ENCODE measurements at regions not wholly inside any gene's neighbourhood (a gene's known extent, or its start where the extent isn't known, plus 50 kb on each side); places are given as distances from the start of the nearest gene placed in this dataset.

DNA sequence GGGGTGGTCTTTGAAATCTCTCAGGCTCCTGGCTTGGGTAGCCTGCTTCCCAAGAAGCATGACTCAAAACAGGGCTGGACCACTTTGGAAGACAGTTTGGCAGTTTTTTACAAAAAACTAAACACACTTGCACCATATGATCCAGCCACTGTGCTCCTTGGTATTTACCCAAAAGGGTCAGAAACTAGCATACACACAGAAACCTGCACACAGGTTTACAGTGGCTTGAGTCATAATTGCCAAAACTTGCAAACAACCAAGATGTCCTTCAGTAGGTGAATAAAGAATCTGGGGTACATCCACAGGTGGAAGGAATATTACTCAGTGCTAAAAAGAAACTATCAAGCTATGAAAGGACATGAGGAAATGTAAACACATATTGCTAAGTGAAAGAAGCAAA is 323.2 kb upstream of the CDH5 start:
- TF ChIP-seq, protein P1, sequence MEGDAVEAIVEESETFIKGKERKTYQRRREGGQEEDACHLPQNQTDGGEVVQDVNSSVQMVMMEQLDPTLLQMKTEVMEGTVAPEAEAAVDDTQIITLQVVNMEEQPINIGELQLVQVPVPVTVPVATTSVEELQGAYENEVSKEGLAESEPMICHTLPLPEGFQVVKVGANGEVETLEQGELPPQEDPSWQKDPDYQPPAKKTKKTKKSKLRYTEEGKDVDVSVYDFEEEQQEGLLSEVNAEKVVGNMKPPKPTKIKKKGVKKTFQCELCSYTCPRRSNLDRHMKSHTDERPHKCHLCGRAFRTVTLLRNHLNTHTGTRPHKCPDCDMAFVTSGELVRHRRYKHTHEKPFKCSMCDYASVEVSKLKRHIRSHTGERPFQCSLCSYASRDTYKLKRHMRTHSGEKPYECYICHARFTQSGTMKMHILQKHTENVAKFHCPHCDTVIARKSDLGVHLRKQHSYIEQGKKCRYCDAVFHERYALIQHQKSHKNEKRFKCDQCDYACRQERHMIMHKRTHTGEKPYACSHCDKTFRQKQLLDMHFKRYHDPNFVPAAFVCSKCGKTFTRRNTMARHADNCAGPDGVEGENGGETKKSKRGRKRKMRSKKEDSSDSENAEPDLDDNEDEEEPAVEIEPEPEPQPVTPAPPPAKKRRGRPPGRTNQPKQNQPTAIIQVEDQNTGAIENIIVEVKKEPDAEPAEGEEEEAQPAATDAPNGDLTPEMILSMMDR (IDR thresholded peaks at IDR 0.05; ENCODE audit: low read depth, low read length), result no peak
- DNase-seq (ENCODE audit: low read depth in 2 of 2), result no peak
- no peak overlapping the region for H3K4me3 ChIP-seq (replicated peaks in 1 of 2; ENCODE audit: low read depth in 2 of 2, low read length in 2 of 2)

- TF ChIP-seq, protein P1 (IDR thresholded peaks at IDR 0.05; ENCODE audit: low read depth, low read length), result no peak
- no peak for DNase-seq (ENCODE audit: low read depth in 2 of 2)
- no peak overlapping the region for H3K4me3 ChIP-seq (replicated peaks in 1 of 2; ENCODE audit: low read depth in 2 of 2, low read length in 2 of 2)
Measured at GRCh38 chr16:66042341-66042740, 324.1 kb upstream of the CDH5 start.

DNA sequence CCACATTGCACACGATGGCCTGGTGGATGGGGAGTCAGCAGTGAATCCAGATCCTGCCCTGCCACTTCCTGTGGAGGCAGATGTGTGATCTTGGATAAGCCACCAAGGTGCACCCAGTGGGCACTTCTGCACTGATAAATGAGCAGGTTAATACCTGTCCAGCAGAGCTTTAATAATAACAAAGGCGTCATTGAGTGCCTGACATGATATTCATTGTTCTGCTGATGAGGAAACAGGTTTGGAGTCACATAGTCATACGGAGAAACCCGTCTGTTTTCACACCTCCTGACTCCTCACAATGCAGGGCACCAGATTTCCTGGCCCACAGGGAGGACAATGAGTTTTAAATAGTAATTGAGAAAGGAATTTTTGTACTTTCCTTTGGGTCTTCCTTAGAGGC is 324.6 kb upstream of the CDH5 start:
- no peak overlapping the region for H3K4me3 ChIP-seq (replicated peaks in 1 of 2; ENCODE audit: low read depth in 2 of 2, low read length in 2 of 2)
- no peak for DNase-seq (ENCODE audit: low read depth in 2 of 2)
- TF ChIP-seq, protein P1 (IDR thresholded peaks at IDR 0.05; ENCODE audit: low read depth, low read length), result no peak

GRCh38 chr16:66039793-66040192 is 326.7 kb upstream of the CDH5 start:
- DNase-seq (ENCODE audit: low read depth in 2 of 2), result no peak
- no peak overlapping the region for H3K4me3 ChIP-seq (replicated peaks in 1 of 2; ENCODE audit: low read depth in 2 of 2, low read length in 2 of 2)
- TF ChIP-seq, protein P1 (IDR thresholded peaks at IDR 0.05; ENCODE audit: low read depth, low read length), result no peak

GRCh38 chr16:66036793-66037715 is 329.4 kb upstream of the CDH5 start:
- TF ChIP-seq, protein P1 (IDR thresholded peaks at IDR 0.05; ENCODE audit: low read depth, low read length), result no peak
- DNase-seq (ENCODE audit: low read depth in 2 of 2), result peak in 1 of 2 donors; percentile 93
- no peak overlapping the region for H3K4me3 ChIP-seq (replicated peaks in 1 of 2; ENCODE audit: low read depth in 2 of 2, low read length in 2 of 2)

GRCh38 chr16:66036184-66036583 is 330.3 kb upstream of the CDH5 start:
- TF ChIP-seq, protein P1 (IDR thresholded peaks at IDR 0.05; ENCODE audit: low read depth, low read length), result no peak
- H3K4me3 ChIP-seq (replicated peaks in 1 of 2; ENCODE audit: low read depth in 2 of 2, low read length in 2 of 2), result no peak overlapping the region
- peak in 1 of 2 donors; percentile 48 for DNase-seq (ENCODE audit: low read depth in 2 of 2)

Measured in cardiac fibroblast (primary cell).